T1000 (cell line): ENCODE measurements at regions not wholly inside any gene's neighbourhood (a gene's known extent, or its start where the extent isn't known, plus 50 kb on each side); places are given as distances from the start of the nearest gene placed in this dataset.
"Not testable (repeated sequence)": the region's sequence is repeated elsewhere in the genome, so short reads cannot be mapped to it uniquely, and the experiment has no call there.

ENCODE experiments used
- DNase-seq: peaks from one replicate; lab custom pipeline; 2025; ENCODE audit warnings: mixed read lengths; lab: John Stamatoyannopoulos, UW

DNA sequence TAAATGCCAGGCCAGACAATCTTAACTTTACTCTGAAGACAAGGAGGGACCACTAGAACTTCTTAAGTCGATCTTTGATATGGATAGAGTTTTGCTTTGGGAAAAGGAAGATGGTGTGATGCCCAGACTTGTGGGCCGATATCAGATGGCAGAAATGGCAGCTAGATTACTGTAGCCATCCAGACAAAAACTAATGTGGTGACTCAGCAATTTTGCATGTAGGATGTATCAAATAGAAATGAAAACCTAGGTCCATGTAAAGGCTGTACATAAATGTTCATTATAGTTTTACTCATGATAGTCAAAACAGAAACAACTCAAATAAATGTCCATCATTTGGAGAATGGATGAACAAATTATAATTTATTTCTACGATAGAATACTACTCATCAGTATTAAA lies 121.5 kb downstream of the APIP start:
- no peak for DNase-seq

DNA sequence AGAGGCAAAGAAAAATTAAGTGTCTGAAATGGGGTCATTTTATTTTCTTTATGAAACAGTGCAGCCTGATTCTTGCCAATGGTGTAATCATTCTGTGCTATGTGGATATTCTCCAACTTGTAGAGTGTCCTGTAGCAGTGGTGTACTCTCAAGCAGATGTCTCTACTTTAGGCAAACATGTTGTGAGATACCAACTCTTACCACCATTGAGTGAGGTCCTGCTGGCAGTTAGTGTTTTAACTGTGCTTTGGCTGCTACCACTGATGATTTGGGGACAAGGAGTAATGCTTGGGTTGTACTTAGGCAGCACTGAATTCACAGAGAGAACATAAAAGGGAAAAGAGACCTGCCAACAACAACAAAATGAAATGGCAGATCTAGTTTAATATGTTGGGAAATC lies 122.5 kb downstream of the APIP start:
- no peak for DNase-seq

DNA sequence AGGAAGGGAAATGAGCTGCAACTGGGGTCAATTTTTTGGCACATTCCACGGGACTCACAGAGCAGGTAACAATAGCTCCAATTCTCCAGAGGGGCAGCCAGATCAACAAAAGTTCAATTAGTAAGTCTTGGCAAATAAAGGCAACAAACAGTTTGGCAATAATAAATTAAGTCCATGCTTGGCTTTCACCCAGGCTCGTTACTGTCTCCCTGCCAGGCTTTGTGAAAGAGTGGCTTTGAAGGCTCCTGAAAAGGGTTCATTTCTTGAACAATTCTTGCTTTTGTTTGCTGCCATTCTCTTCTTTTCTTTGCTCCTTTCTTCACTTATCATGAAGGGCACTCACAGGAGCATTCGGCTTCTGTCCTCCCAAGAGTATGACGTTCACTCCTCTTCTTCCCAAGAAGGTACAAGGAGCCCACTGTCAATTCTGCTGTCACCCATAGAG lies 123.3 kb downstream of the APIP start:
- DNase-seq = no peak

DNA sequence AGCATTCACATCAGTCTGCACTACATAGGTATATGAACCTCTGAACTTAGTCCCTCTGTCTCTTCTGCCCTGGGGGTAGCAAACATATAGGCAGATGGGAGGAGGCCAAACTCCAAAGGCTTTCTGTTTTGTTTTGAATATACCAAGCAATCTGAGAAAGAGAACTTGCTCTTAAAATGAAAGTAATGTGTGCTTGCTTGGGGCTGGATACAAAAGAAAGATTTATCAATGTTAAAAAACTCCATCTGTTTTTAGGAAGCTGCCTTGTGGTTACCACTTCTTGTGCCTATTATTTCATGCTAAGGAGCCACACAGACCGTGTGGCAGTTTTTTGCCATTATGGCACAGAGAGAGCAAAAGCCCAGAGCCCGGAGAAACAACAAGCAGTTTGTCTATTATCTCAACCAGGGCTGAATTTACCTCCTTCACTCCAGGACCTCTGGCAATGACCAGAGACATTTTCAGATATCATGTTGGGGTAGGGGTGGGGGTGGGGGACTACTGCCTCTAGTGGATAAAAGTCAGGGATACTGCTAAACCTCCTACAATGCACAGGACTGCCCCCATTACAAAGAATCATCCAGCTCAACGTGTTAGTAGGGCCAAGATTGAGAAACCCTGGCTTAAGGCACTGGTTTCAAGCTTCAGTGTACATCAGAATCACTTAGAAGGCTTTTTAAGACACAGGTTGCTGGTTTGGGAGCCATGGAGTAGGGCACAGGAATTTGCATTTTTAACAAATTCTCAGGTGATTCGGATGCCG lies 124.2 kb downstream of the APIP start:
- no peak for DNase-seq

DNA sequence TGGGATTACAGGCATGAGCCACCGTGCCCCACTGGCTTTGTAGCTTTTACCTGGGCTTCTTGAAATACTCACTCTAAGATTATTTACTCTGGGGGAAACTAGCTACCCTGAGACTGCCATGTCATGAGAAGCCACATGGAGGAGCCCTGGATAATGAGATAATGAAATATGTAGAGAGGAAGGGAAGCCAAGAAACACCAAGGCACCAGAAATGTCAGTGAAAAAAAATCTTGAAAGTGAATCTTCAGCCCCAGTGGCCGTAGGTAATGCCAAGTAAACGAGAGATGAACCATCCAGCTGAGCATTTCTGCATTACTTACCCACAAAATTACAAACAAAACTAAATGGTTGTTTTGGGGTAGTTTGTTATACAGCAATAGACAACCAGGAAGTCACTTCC lies 125.6 kb downstream of the APIP start:
- DNase-seq = no peak

DNA sequence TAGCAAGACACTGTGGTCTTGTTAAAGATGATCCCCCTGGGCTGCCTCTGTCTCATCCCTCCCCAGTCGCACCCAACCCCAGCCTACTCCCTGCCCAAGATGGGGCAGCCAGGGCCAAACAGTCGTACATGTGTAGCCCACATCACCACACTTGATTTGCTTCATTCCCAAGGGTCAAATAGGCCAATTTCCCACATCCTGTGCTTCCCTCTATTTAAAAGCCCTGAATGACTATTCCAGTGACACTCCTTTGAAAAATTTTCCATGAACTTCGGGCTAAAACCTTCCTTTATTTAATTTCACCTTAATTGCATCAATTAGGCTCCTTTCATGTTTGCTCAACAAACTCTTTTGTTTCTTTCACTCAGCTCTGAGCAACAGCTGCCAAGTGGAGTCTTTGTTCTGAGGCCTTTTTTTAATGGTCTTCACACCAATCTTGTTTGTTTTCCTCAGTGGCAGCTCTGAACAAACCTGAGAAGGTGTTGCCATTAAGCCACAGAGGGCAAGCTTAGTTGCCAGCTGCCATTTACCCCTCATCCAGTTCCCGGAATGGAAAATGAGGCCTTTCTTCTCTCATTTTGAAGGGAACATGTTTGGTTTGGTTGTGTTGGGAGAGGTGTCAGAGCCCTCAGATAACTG lies 126.9 kb downstream of the APIP start:
- DNase-seq = no peak

DNA sequence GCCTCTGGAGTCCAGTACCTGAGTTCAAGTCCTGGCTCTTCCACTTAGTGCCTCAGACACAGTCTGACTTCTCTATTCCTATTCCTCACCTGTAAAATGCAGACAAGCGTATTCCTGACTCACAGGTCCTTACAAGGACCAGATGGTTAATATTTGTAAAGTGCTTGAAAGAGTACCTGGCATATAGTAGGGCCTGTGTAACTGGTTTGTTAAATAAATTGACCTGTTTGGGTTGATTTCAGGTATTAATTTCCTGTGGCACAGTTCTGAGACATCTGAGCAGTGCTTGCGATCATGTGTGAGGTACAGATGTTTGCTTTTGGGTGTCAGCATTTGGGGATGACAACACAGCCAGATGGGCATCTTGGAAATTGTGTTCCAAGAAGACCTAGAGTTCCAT lies 127.5 kb downstream of the APIP start:
- DNase-seq = no peak

DNA sequence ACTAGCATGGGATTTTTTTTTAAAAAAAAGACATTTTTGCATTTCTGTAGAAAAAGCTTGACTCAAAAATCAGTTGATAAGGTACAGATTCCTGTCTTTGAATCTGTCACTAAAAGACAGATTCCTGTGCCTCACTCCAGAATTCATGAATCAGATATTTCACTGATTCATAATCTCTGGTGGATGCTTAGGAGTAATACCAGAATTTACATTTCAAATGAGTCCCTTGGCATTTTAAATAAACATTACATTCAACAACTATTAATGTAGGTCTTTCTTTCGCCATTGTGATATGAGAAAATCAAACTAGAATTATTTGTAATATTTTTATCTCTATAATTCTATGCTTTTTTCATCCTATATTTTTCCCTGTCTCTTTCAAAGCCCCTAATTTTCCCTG lies 128.3 kb downstream of the APIP start:
- no peak for DNase-seq

DNA sequence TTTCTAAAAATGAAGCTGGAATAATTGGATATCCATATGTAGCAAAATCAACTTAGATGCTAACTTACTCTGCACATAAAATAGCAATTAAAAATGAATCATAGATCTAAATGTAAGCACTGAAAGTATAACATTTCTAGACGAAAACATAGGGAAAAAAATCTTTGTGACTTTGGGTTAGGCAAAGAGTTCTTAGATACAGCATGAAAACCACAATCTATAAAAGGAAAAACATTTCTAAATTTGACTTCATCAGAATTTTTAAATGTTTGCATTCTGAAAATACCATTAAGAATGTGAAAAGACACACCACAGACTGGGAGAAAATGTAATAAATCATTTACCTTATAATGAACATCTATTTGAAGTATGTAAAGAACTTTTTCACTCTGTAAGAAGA lies 128.8 kb downstream of the APIP start:
- no peak for DNase-seq

DNA sequence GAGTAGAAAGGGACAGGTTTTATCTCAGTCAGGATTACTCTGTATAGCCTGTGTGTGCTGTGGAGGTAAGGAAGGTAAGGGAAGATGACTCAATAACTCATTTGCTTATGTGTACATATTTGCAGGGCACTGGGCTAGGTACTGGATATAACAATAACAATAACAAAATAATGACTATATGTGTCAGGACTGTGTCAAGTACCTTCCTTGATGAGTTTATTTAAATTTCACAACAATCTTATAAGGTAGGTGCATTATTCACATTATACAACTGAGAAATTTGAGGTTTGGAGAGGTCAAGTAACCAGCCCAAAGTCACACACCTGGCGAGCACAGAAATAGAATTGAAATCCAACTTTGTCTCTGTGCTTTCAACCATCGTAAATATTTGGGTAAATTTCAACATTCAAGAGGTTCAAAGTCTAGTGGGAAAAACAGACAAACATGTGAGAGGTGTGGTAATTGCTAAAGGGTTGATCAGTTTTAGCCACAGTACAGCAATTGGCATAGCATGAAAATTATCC lies 131.8 kb downstream of the APIP start:
- DNase-seq = no peak

DNA sequence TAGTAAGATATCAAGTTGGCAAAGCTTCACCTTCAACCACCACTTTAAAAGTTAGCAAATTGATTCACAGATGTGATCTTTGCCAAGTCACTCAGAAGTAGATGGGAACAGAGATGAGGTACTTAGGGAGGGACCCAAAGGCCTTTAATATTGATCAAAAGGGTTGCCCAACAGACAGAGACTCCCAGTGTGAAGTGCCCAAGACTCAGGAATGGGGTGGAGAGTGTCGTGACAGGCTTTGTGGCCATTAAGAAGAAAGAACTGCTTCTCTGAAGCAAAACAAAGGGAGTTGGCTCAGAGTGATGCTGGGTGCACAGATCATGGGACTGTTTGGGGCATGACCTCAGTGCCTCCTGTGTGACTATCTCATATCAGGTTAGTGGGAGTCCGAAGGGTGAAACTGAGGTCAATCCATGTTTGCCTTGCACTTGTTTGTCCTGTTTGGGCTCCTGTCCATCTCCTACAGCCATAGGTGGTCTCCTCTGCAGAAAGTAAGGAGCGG lies 132.3 kb downstream of the APIP start:
- no peak for DNase-seq

DNA sequence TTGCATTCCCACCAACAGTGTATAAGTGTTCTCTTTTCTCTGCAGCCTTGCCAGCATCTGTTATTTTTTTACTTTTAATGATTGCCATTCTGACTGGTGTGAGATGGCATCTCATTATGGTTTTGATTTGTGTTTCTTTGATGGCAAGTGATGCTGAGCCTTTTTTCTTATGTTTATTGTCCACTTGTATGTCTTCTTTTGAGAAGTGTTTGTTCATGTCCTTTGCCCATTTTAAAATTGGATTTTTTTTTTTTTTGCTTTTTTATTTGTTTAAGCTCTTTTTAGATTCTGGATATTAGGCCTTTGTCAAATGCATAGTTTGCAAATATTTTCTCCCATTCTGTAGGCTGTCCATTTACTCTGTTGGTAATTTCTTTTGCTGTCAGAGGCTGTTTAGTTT lies 134.4 kb downstream of the APIP start:
- not testable (repeated sequence) for DNase-seq

DNA sequence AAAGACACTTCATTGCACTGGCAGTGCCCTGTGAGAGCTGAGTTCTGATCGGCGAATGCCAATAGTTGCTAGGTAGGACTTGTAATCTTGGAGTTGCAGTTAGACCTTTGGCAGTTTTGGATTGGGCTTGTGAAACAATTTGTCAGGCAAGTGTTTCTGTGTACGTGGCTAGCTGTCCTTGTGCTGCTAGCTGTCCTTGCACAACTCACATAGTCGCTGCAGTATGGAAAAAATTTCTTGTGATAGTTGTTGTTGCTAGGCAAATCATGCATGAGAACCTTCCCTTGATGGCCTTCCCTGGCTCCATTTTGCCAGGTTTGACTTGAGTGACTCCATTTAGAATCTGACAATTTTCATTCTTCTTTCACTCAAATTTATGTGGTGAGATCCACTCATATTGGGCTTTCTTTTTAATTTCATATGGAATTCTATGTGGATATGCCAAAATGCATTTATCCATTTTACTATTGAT lies 140.7 kb downstream of the APIP start:
- DNase-seq = no peak

DNA sequence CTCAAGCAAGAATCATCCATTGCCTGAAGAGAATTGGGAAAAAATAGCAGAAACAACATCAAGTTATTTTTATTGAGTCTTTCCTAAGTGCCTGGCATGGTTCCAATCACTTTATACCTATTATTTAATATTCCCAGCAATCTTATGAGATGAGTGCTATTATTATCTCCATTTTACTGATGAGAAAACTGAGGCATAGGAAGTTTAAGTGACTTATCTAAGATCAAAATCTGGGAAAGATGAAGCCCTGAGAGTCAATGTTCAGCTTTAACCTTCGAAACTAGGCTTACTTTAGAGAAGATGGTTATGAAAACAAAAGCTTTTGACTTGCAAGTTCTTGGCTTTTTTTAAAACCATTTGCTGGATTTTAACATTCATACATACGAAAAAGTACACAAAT lies 141.6 kb downstream of the APIP start:
- DNase-seq = no peak

DNA sequence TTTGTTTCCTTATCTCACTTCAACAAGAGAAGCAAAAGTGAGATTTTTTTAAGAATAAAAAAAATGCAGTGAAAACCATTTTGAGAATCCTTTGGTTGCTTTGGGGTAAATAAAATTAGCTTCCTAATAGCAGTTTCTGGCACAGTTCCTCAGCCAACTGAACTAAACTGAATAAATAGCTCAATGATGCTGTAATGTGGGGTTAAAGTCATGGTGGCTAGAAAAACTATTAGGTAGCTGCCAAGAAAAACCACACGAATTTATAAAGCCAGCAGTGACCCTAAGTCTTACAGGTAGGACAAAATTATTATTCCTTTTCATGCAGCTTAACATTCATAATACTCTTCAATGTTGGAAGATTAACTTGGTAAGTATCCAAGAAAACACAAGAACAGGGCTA lies 142.4 kb downstream of the APIP start:
- DNase-seq = no peak

DNA sequence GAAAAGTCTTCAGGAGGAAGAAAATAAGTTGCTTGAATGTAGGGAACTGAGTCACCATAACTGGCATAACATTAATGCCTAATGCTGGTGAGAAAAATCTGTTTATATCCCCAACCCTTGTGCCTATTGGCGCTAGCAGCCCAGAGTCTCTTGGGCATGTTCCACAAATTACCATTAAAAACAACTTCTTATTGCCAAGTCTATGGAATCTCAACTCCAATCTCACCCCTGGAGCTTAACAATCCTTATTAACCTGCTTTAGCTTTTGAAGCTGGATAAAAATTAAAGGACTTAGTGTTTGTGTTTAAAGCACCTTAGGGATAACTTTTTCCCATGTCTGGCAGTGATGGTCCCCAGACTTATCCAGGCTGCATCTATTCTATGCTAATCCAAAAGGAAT lies 143.0 kb downstream of the APIP start:
- DNase-seq = no peak

DNA sequence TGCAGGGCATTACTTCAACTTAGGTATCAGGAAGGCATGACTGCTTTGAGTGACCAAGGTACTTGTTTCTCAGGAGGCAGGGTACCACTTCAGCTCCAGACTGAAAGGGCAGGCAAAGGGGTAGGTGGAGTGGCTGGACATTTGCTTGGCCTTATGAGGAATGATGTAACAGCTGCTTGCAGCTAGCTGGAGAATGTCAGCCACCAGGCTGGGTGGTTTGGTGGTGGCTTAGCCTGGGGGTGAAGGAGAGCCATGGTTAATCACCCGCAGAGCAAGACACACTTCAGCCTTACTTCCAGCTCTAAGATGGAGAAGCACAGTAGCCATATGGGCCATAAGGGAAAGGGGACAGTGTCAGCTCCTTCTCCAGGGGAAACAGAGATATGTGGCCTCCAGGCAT lies 146.1 kb downstream of the APIP start:
- DNase-seq = no peak

DNA sequence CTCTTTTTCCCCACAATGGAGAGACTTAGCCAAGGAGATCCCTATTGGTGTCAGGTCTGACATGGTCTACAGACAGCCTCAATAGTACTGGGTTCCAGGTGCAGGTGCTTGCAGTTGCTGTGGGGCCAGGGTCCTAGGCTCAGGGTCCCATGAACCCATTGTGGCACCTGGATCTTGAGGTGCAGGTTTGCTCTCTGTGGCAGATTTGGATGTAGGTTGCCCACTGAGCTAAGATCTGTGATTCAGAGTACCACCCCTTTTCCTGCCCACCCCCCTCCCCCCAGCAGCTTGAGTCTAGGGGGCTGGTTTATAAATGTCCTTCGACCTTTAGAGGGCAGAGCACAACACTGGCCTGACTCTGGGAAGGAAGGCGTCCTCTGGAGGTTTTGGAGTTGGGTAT lies 147.0 kb downstream of the APIP start:
- no peak for DNase-seq

DNA sequence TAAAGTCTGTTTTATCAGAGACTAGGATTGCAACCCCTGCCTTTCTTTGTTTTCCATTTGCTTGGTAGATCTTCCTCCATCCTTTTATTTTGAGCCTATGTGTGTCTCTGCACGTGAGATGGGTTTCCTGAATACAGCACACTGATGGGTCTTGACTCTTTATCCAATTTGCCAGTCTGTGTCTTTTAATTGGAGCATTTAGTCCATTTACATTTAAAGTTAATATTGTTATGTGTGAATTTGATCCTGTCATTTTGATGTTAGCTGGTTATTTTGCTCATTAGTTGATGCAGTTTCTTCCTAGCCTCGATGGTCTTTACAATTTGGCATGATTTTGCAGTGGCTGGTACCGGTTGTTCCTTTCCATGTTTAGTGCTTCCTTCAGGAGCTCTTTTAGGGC lies 141.7 kb downstream of the EHF start:
- DNase-seq = not testable (repeated sequence)

DNA sequence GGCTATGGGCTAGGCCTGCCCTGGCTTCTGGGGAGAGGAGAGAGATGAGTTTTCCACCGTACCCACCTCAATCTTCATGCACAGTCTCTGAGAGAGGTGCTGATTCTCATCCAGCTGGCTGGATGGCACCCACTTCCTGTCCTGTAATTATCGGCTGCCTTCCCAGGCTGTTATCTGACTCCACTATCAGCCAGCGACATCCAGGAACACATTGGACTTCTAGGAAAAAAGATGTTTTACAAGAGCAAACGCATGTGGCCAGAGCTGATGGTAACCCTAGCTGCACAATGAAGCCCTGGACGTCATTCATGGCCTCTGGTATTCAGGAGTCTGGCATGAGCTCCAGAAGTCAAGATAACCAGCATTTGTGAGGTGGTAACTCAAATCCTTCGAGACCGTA lies 137.4 kb downstream of the EHF start:
- DNase-seq = no peak

DNA sequence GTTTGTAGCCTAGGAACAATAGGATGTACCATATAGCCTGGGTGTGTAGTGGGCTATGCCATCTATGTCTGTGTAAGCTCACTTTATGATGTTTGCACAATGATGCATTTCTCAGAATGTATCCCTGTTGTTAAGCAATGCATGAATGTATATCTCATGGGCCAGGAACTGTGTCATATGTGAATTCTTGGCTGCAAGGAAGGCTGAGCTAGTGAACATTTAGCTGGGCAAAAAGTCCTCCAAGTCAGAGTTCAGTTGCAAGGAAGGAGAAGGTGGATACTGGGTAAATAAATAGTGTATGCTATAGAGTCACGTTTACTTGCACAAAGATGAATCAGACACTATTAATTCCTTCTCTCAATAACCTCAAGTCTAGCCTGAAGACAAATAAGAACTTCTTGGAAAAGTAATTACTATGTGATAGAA lies 136.1 kb downstream of the EHF start:
- no peak for DNase-seq

DNA sequence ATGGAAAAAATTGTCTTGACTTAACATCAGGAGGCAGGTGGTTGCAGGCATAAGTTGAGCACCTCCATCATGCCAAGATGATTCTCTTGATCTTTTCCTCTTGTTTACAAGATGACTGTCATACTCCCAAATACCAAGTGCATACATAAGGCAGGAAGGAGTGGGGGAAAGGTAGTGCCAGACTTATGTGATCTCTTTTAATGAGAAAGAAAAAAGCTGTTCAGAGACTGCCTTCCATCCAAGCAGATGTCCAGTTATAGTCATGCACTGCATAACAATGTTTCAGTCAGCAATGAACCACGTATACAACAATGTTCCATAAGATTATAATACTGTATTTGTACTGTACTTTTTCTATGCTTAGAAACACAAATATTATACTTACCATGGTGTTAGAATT lies 135.7 kb downstream of the EHF start:
- DNase-seq = no peak

DNA sequence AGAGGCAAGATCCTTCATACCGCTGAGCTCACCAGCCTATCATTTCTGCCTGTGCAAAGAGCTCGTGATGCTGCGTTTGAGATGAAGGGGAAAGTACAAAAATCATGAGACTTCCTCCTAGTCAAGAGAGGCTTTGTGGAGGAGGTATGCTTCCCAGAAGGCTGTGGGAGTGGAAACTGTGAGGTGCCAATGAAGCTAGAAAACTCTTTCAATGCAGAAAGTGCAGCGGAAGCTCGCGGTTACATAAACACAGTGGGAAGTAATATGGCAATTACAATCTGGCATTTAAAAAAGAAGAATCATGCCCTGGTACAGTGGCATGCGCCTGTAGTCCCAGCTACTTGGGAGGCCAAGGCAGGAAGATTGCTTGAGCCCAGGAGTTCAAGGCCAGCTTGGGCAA lies 134.8 kb downstream of the EHF start:
- no peak for DNase-seq
